ENCODE measurements at regions not wholly inside any gene's neighbourhood (a gene's known extent, or its start where the extent isn't known, plus 50 kb on each side); places are given as distances from the start of the nearest gene placed in this dataset.
"Not testable (repeated sequence)": the region's sequence is repeated elsewhere in the genome, so short reads cannot be mapped to it uniquely, and the experiment has no call there.

DNA sequence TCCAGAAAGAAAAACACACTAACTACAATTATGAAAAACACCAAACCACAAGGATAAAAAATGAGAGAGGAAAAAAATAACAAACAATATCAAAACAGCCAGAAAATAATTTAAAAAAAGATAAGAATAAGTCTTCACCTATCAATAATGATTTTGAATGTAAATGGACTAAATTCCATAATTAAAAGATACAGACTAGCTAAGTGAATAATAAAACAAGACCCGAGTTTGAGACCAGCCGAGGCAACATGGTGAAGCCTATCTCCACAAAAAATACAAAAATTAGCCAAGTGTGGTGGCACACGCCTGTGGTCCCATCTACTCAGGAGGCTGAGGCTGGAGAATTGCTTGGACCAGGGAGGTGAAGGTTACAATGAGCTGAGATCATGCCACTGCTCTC lies 131.1 kb downstream of the MTERF1 start:
- ATAC-seq (ENCODE audit: poor library complexity), result no peak
- H3K4me1 ChIP-seq (ENCODE audit: insufficient read depth, low read length), result no peaks in the 10 kb centered on the region
- CTCF ChIA-PET, result no interaction called here
- Mint-ChIP-seq H3K9me3 (peaks cover 16% of the 10 kb centered on the region), H3K4me1 (ENCODE audit: low read depth) (no peaks in the 10 kb centered on the region), H3K27ac (no peak overlapping the region), H3K36me3 (ENCODE audit: low read depth) (no peaks in the 10 kb centered on the region), H3K4me3 (no peak overlapping the region), H3K27me3 (no peaks in the 10 kb centered on the region)
- H3K4me3 ChIP-seq (ENCODE audit: low read length), result no peak overlapping the region
- no peaks in the 10 kb centered on the region for H3K36me3 ChIP-seq (ENCODE audit: insufficient read depth, low read length)
- peaks cover 9 to 25% of the 10 kb centered on the region in 2 experiments for H3K9me3 ChIP-seq (ENCODE audit: control insufficient read depth in 1 of 2, insufficient read depth in 1 of 2, low read length in 2 of 2)
- no peak overlapping the region for H3K27ac ChIP-seq (ENCODE audit: low read depth in 1 of 2, low read length in 2 of 2)
- POLR2A ChIA-PET, result interaction anchor here (0.7 kb wide), 1 partner anchor 18 kb away, joined by 3 read pairs; no protein-coding TSS in a partner anchor
- H3K27me3 ChIP-seq (ENCODE audit: control insufficient read depth in 1 of 2, insufficient read depth in 2 of 2, low read length in 2 of 2), result no peaks in the 10 kb centered on the region
- intact Hi-C loops (cut with DNase I, micrococcal nuclease), result no loop called here
- TF ChIP-seq, protein P1, sequence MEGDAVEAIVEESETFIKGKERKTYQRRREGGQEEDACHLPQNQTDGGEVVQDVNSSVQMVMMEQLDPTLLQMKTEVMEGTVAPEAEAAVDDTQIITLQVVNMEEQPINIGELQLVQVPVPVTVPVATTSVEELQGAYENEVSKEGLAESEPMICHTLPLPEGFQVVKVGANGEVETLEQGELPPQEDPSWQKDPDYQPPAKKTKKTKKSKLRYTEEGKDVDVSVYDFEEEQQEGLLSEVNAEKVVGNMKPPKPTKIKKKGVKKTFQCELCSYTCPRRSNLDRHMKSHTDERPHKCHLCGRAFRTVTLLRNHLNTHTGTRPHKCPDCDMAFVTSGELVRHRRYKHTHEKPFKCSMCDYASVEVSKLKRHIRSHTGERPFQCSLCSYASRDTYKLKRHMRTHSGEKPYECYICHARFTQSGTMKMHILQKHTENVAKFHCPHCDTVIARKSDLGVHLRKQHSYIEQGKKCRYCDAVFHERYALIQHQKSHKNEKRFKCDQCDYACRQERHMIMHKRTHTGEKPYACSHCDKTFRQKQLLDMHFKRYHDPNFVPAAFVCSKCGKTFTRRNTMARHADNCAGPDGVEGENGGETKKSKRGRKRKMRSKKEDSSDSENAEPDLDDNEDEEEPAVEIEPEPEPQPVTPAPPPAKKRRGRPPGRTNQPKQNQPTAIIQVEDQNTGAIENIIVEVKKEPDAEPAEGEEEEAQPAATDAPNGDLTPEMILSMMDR (IDR thresholded peaks at IDR 0.05), result no peak
- DNase-seq, result no peak

DNA sequence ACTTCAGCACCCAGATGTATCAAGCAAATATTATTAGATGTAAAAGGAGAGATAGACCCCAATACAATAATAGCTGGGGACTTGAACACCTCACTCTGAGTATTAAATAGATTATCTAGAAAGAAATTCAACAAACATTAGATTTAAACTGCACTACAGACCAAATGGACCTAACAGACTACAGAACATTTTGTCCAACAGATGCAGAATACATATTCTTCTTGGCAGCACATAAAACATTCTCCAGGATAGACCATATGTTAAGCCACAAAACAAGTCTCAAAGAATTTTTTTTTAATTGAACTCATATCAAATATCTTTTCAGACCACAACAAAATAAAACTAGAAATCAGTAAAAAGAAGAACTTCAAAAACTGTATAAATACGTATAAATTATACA lies 130.4 kb downstream of the MTERF1 start:
- H3K4me1 ChIP-seq (ENCODE audit: insufficient read depth, low read length), result no peaks in the 10 kb centered on the region
- Mint-ChIP-seq H3K27ac (no peak overlapping the region), H3K9me3 (peaks cover 16% of the 10 kb centered on the region), H3K27me3 (no peaks in the 10 kb centered on the region), H3K4me1 (ENCODE audit: low read depth) (no peaks in the 10 kb centered on the region), H3K4me3 (no peak overlapping the region), H3K36me3 (ENCODE audit: low read depth) (no peaks in the 10 kb centered on the region)
- H3K4me3 ChIP-seq (ENCODE audit: low read length), result no peak overlapping the region
- peaks cover 9 to 25% of the 10 kb centered on the region in 2 experiments for H3K9me3 ChIP-seq (ENCODE audit: control insufficient read depth in 1 of 2, insufficient read depth in 1 of 2, low read length in 2 of 2)
- TF ChIP-seq, protein P1 (IDR thresholded peaks at IDR 0.05), result no peak
- no peak overlapping the region for H3K27ac ChIP-seq (ENCODE audit: low read depth in 1 of 2, low read length in 2 of 2)
- DNase-seq, result no peak
- intact Hi-C loops (cut with DNase I, micrococcal nuclease), result no loop called here
- ChIA-PET CTCF (no interaction called here), POLR2A (no interaction called here)
- ATAC-seq (ENCODE audit: poor library complexity), result no peak
- H3K36me3 ChIP-seq (ENCODE audit: insufficient read depth, low read length), result no peaks in the 10 kb centered on the region
- H3K27me3 ChIP-seq (ENCODE audit: control insufficient read depth in 1 of 2, insufficient read depth in 2 of 2, low read length in 2 of 2), result no peaks in the 10 kb centered on the region

DNA sequence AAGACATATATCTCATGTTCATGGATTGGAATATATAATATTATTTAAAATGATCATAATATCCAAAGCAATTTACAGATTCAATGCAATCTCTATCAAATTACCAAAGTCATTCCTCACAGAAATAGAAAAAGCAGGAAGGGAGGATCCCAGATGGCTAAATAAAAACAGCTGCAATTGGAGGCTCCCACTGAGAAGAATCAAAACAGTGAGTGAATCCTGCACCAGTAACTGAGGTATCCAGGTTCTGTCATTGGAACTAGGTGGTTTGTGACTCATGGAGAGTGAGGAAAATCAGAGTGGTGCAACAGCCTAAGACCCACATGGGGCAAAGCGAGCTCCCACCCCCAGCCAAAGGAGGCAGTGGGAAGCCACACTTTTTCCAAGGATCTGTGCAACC lies 128.4 kb downstream of the MTERF1 start:
- Mint-ChIP-seq H3K27ac (no peak overlapping the region), H3K4me1 (ENCODE audit: low read depth) (no peaks in the 10 kb centered on the region), H3K36me3 (ENCODE audit: low read depth) (no peaks in the 10 kb centered on the region), H3K9me3 (peaks cover 13% of the 10 kb centered on the region), H3K27me3 (no peaks in the 10 kb centered on the region), H3K4me3 (no peak overlapping the region)
- Histone ChIP-seq H3K4me1 (ENCODE audit: insufficient read depth, low read length) (no peaks in the 10 kb centered on the region), H3K27ac (ENCODE audit: low read depth in 1 of 2, low read length in 2 of 2) (no peak overlapping the region), H3K9me3 (ENCODE audit: control insufficient read depth in 1 of 2, insufficient read depth in 1 of 2, low read length in 2 of 2) (peaks cover 9 to 23% of the 10 kb centered on the region in 2 experiments), H3K27me3 (ENCODE audit: control insufficient read depth in 1 of 2, insufficient read depth in 2 of 2, low read length in 2 of 2) (no peaks in the 10 kb centered on the region), H3K36me3 (ENCODE audit: insufficient read depth, low read length) (no peaks in the 10 kb centered on the region), H3K4me3 (ENCODE audit: low read length) (no peak overlapping the region)
- TF ChIP-seq, protein P1 (IDR thresholded peaks at IDR 0.05), result no peak
- intact Hi-C loops (cut with DNase I, micrococcal nuclease), result no loop called here
- POLR2A ChIA-PET, result no interaction called here
- DNase-seq (no peak), ATAC-seq (ENCODE audit: poor library complexity) (no peak)
- CTCF ChIA-PET, result no interaction called here

DNA sequence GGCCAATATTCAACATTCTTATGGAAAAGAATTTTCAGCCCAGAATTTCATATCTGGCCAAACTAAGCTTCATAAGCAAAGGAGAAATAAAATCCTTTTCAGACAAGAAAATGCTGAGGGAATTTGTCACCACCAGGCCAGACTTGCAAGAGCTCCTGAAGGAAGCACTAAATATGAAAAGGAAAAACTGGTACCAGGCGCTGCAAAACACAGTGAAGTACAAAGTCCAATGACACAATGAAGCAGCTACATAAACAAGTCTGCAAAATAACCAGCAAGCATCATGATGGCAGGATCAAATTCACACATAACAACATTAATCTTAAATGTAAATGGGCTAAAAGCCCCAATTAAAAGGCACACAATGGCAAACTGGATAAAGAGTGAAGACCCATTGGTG lies 126.2 kb downstream of the MTERF1 start:
- intact Hi-C loops (cut with DNase I, micrococcal nuclease); H3K27me3 ChIP-seq (ENCODE audit: control insufficient read depth in 1 of 2, insufficient read depth in 2 of 2, low read length in 2 of 2); H3K36me3 Mint-ChIP-seq (ENCODE audit: low read depth); DNase-seq; H3K4me3 ChIP-seq (ENCODE audit: low read length); CTCF ChIA-PET; H3K27ac ChIP-seq (ENCODE audit: low read depth in 1 of 2, low read length in 2 of 2); H3K27ac Mint-ChIP-seq; POLR2A ChIA-PET; ATAC-seq (ENCODE audit: poor library complexity); H3K27me3 Mint-ChIP-seq; H3K36me3 ChIP-seq (ENCODE audit: insufficient read depth, low read length); H3K4me3 Mint-ChIP-seq; H3K4me1 Mint-ChIP-seq (ENCODE audit: low read depth); H3K4me1 ChIP-seq (ENCODE audit: insufficient read depth, low read length): not testable (repeated sequence)
- peaks cover 11% of the 10 kb centered on the region for H3K9me3 Mint-ChIP-seq
- peaks cover 3 to 16% of the 10 kb centered on the region in 2 experiments for H3K9me3 ChIP-seq (ENCODE audit: control insufficient read depth in 1 of 2, insufficient read depth in 1 of 2, low read length in 2 of 2)

DNA sequence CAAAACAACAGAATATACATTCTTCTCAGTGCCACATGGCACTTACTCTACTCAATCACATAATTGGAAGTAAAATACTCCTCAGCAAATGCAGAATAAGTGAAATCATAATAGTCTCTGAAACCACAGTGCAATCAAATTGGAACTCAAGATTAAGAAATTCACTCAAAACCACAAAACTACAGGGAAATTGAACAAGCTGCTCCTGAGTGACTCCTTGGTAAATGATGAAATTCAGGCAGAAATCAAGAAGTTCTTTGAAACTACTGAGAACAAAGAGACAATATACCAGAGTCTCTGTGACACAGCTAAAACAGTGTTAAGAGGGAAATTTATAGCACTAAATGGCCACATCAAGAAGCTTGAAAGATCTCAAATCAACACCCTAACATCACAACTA lies 125.4 kb downstream of the MTERF1 start:
- DNase-seq; H3K27ac Mint-ChIP-seq; H3K4me1 Mint-ChIP-seq (ENCODE audit: low read depth); H3K4me3 Mint-ChIP-seq; POLR2A ChIA-PET; H3K4me1 ChIP-seq (ENCODE audit: insufficient read depth, low read length); H3K27me3 ChIP-seq (ENCODE audit: control insufficient read depth in 1 of 2, insufficient read depth in 2 of 2, low read length in 2 of 2); H3K36me3 Mint-ChIP-seq (ENCODE audit: low read depth); H3K4me3 ChIP-seq (ENCODE audit: low read length); H3K27me3 Mint-ChIP-seq; CTCF ChIA-PET; ATAC-seq (ENCODE audit: poor library complexity); intact Hi-C loops (cut with DNase I, micrococcal nuclease); H3K36me3 ChIP-seq (ENCODE audit: insufficient read depth, low read length); H3K27ac ChIP-seq (ENCODE audit: low read depth in 1 of 2, low read length in 2 of 2): not testable (repeated sequence)
- H3K9me3 Mint-ChIP-seq, result peaks cover 12% of the 10 kb centered on the region
- H3K9me3 ChIP-seq (ENCODE audit: control insufficient read depth in 1 of 2, insufficient read depth in 1 of 2, low read length in 2 of 2), result peaks cover 0 to 22% of the 10 kb centered on the region in 2 experiments

All from CD4-positive, alpha-beta T cell (primary cell).